T-helper 17 cell (primary cell): ENCODE measurements at regions not wholly inside any gene's neighbourhood (a gene's known extent, or its start where the extent isn't known, plus 50 kb on each side); places are given as distances from the start of the nearest gene placed in this dataset.

ENCODE experiments used
- ATAC-seq: fragments of 150-1000 bp; cut with Tn5 transposase; 2 replicates; pipeline ENCODE4 v1.10.0; 2021; ENCODE audit warnings: mild to moderate bottlenecking, moderate library complexity
- DNase-seq, 3 donors: peaks; one replicate each; pipeline versions ENCODE4 v3.0.0 to v3.0.0-alpha.2; 2020 to 2021
- H3K9me3 ChIP-seq: one replicate; pipeline ENCODE4 v1.7.0; 2013; ENCODE audit warnings: low read length, mild to moderate bottlenecking; ENCODE audit not compliant: control insufficient read depth, poor library complexity, severe bottlenecking
- H3K27ac Mint-ChIP-seq: one replicate; pipeline ENCODE4 v1.8.0; 2022; ENCODE audit warnings: mild to moderate bottlenecking, moderate library complexity, mixed read lengths
- H3K27me3 Mint-ChIP-seq: one replicate; pipeline ENCODE4 v1.8.0; 2022; ENCODE audit warnings: mixed read lengths
- H3K36me3 Mint-ChIP-seq: one replicate; pipeline ENCODE4 v1.8.0; 2022; ENCODE audit warnings: low read depth, mixed read lengths
- H3K4me1 Mint-ChIP-seq: one replicate; pipeline ENCODE4 v1.8.0; 2022; ENCODE audit warnings: mild to moderate bottlenecking, mixed read lengths
- H3K4me3 Mint-ChIP-seq: one replicate; pipeline ENCODE4 v1.8.0; 2022; ENCODE audit warnings: mild to moderate bottlenecking, moderate library complexity, mixed read lengths

DNA sequence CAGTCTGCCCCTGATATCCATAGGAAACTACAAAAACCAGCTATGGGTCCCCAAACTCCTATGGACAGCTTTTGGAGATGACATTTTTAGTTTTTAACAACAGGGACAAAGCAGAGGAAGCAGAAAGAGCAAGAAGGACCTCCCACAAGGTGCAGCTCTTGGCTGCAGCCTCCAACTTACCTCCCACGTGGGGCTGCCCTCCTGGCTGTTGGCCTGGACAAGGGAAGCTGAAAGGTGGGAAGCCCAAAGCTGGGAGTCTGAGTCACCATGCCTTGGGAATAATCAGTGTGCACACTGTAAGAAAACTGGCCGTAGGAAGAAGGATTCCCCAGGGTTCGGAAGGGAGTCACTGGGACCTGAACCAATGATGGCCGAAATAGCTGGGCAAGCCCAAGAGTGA is 51.8 kb upstream of the PAX1 start:
- Mint-ChIP-seq H3K4me1 (no peaks in the 10 kb centered on the region), H3K36me3 (no peaks in the 10 kb centered on the region), H3K27ac (no peak overlapping the region), H3K4me3 (no peak overlapping the region), H3K27me3 (peaks cover 12% of the 10 kb centered on the region)
- DNase-seq = no peak
- no peaks in the 10 kb centered on the region for H3K9me3 ChIP-seq
- no peak for ATAC-seq

GRCh38 chr20:21643417-21643816 is 62.0 kb upstream of the PAX1 start:
- H3K27ac Mint-ChIP-seq = no peak overlapping the region
- ATAC-seq (no peak), DNase-seq (no peak)
- H3K4me3 Mint-ChIP-seq = no peak overlapping the region
- peaks cover 7% of the 10 kb centered on the region for H3K27me3 Mint-ChIP-seq
- H3K9me3 ChIP-seq = no peaks in the 10 kb centered on the region
- H3K4me1 Mint-ChIP-seq = no peaks in the 10 kb centered on the region
- peaks cover 6% of the 10 kb centered on the region for H3K36me3 Mint-ChIP-seq

- Mint-ChIP-seq H3K4me3 (no peak overlapping the region), H3K27ac (no peak overlapping the region), H3K4me1 (no peaks in the 10 kb centered on the region), H3K36me3 (peaks cover 6% of the 10 kb centered on the region), H3K27me3 (peaks cover 7% of the 10 kb centered on the region)
- no peak for ATAC-seq
- DNase-seq = no peak
- H3K9me3 ChIP-seq = no peaks in the 10 kb centered on the region
These were observed 64.9 kb upstream of the PAX1 start for GRCh38 chr20:21640556-21640955.

DNA sequence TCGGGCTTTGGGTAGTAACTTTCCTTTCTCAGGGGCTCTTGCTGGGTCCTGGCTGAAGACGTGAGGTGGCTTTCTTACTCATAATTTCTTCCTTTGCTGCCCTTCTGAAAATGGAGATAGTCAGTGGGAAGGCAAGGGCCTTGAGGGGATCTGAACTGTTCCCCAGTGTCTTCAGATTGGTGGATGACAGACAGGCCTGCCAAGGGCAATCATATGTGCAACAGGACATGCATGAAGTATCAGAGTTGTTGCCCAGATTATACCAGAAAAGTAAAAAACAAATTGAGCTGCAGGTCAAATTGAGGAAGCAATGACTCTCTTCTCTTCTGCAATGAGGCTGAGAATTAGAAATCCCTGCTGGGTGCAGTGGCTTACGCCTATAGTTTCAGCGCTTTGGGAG is 71.6 kb upstream of the PAX1 start:
- H3K27me3 Mint-ChIP-seq = peaks cover 15% of the 10 kb centered on the region
- ATAC-seq = no peak
- H3K9me3 ChIP-seq = no peaks in the 10 kb centered on the region
- no peaks in the 10 kb centered on the region for H3K36me3 Mint-ChIP-seq
- no peak overlapping the region for H3K27ac Mint-ChIP-seq
- no peaks in the 10 kb centered on the region for H3K4me1 Mint-ChIP-seq
- no peak overlapping the region for H3K4me3 Mint-ChIP-seq
- DNase-seq = no peak

GRCh38 chr20:21632735-21633053 is 72.8 kb upstream of the PAX1 start:
- Mint-ChIP-seq H3K27me3 (peaks cover 20% of the 10 kb centered on the region), H3K36me3 (no peaks in the 10 kb centered on the region), H3K4me1 (no peaks in the 10 kb centered on the region), H3K27ac (no peak overlapping the region), H3K4me3 (no peak overlapping the region)
- DNase-seq (no peak), ATAC-seq (no peak)
- no peaks in the 10 kb centered on the region for H3K9me3 ChIP-seq

GRCh38 chr20:21632031-21632734 is 73.3 kb upstream of the PAX1 start:
- ATAC-seq = no peak
- Mint-ChIP-seq H3K4me1 (no peaks in the 10 kb centered on the region), H3K36me3 (no peaks in the 10 kb centered on the region), H3K27me3 (peaks cover 23% of the 10 kb centered on the region), H3K27ac (no peak overlapping the region), H3K4me3 (no peak overlapping the region)
- H3K9me3 ChIP-seq = no peaks in the 10 kb centered on the region
- no peak for DNase-seq

DNA sequence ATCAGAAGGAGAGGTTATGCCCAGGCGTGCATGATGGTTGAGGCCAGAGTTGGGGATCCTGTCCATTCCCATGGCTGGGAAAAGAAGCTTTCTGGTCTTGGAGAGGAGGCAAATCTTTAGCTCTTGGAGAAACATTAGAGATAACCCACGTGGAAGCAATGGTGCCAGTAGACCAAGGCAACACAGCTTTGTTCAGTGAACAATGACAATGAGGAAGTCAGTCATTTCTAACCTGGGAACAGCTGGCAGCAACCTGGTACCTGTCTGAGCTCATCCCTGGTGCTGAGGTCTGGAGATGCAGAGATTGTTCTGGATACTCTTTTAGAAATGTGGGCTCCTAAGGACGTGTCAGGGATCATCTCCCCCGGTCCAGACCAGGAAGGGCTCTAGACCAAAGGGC is 76.7 kb upstream of the PAX1 start:
- H3K4me3 Mint-ChIP-seq = no peak overlapping the region
- H3K9me3 ChIP-seq = no peaks in the 10 kb centered on the region
- no peak overlapping the region for H3K27ac Mint-ChIP-seq
- H3K36me3 Mint-ChIP-seq = no peaks in the 10 kb centered on the region
- ATAC-seq = no peak
- H3K27me3 Mint-ChIP-seq = peaks cover 42% of the 10 kb centered on the region
- no peak for DNase-seq
- H3K4me1 Mint-ChIP-seq = no peaks in the 10 kb centered on the region

DNA sequence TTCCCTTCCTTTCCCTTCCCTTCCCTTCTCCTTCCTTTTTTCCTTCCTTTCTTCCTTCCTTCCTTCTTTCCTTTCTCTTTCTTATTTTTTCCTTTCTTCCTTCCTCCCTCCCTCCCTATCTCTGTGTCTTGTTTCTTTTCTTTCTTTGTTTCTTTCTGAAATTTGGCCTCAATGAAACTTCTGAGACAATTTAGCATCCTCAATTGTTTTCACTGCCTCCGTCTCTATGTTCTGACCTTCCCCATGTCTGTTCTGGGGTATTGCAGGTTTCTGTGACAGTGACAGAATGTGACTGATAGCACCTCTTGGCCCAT is 81.7 kb upstream of the PAX1 start:
- Mint-ChIP-seq H3K27me3 (peaks cover 51% of the 10 kb centered on the region), H3K4me1 (peaks cover 2% of the 10 kb centered on the region), H3K36me3 (no peaks in the 10 kb centered on the region), H3K4me3 (no peak overlapping the region), H3K27ac (no peak overlapping the region)
- H3K9me3 ChIP-seq = no peaks in the 10 kb centered on the region
- ATAC-seq = no peak
- DNase-seq = no peak

GRCh38 chr20:21623074-21623780 is 82.2 kb upstream of the PAX1 start:
- Mint-ChIP-seq H3K4me1 (peaks cover 2% of the 10 kb centered on the region), H3K27me3 (peaks cover 48% of the 10 kb centered on the region), H3K36me3 (no peaks in the 10 kb centered on the region), H3K27ac (no peak overlapping the region), H3K4me3 (no peak overlapping the region)
- DNase-seq (no peak), ATAC-seq (no peak)
- H3K9me3 ChIP-seq = no peaks in the 10 kb centered on the region

DNA sequence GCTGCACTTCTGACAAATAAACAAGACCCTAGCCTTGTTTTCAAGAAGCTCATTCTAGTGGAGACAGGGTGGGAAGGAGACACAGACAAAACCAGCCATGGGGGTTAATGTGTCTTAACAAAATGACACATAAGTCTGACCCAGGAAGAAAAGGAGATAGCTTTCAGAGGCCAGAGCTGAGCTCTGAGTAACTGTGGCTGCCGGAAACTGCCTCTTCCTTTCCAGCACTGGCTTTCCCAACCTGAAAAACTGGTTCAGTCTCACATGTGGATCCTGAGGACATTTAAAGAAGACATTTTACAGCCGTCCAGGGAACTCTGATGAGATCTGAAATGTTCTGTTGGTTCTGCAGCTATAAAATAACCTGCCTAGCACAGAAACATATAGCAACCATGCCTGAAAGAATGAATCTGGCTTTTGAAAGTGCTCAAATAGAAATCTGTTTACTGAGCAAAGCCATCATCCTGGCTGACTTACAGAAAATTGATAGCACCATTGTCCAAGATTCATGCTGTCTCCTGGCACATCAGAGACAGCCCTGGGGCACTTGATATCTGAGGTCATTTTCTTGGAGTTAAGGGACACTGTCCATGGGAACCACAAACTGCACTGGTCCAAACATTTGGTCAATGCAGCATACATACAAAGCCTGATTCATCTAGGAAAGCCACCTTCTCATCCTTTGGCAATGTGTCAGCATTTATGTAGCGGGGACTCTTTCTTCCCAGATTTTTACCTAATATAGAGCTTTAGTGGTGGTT is 83.2 kb upstream of the PAX1 start:
- H3K27ac Mint-ChIP-seq = no peak overlapping the region
- ATAC-seq (no peak), DNase-seq (no peak)
- H3K4me3 Mint-ChIP-seq = no peak overlapping the region
- H3K4me1 Mint-ChIP-seq = peaks cover 2% of the 10 kb centered on the region
- peaks cover 55% of the 10 kb centered on the region for H3K27me3 Mint-ChIP-seq
- no peaks in the 10 kb centered on the region for H3K9me3 ChIP-seq
- no peaks in the 10 kb centered on the region for H3K36me3 Mint-ChIP-seq

DNA sequence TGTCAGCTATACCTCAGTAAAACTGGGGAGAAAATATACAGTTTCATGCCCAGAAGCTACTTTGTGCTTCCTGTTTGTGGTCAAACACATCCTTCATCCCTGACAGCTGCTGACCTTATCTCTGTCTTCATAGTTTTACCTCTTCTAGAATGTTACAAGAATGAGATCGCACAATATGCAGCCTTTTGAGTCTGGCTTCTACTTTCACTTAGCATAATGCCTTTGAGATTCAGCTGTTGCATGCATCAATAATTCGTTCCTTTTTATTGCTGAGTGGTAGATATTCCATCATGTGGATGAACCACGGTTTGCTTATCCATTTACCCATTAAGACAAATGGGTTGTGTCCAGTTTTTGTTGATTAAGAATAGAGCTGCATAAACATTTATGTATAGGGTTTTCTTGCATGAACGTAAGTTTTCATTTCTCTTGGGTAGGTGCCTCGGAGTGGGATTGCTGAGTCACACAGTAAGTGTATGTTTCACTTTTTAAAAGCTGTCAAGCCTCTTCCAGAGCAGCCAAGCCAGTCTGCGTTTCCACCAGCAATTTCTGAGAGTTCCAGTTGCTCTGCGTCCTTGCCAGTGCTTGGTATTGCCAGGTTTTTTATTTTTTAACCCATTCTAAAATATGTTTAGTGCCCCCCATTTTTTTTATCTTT is 86.6 kb upstream of the PAX1 start:
- peaks cover 50% of the 10 kb centered on the region for H3K27me3 Mint-ChIP-seq
- no peak overlapping the region for H3K27ac Mint-ChIP-seq
- no peaks in the 10 kb centered on the region for H3K36me3 Mint-ChIP-seq
- peaks cover 2% of the 10 kb centered on the region for H3K4me1 Mint-ChIP-seq
- ATAC-seq (no peak), DNase-seq (no peak)
- no peaks in the 10 kb centered on the region for H3K9me3 ChIP-seq
- H3K4me3 Mint-ChIP-seq = no peak overlapping the region

DNA sequence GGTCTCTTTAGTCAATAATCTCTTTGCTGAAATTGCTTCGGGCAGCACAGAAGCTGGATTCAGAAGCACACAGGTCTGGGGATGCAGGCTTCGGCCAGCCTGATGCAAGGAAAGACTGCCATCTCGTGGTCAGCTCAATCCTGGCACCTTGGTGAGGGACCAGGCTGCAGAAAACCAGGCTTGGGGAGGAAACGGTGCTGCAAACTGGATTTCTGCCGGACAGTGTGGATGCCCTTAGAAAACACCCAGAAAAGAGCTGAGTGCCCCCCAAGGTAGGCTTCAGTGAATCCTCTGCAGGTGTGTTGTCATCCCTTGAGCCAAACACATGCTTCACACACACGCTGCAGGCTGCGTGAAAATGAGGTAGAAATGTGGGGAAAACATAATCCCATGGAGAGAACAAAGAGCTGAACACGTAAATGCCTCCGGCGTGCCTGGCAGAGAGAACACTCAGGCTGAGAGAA is 89.8 kb upstream of the PAX1 start:
- DNase-seq = peak in 1 of 3 donors; percentile 13
- peaks cover 47% of the 10 kb centered on the region for H3K27me3 Mint-ChIP-seq
- H3K9me3 ChIP-seq = no peaks in the 10 kb centered on the region
- no peak for ATAC-seq
- no peak overlapping the region for H3K27ac Mint-ChIP-seq
- no peaks in the 10 kb centered on the region for H3K4me1 Mint-ChIP-seq
- H3K36me3 Mint-ChIP-seq = no peaks in the 10 kb centered on the region
- H3K4me3 Mint-ChIP-seq = no peak overlapping the region

- Mint-ChIP-seq H3K36me3 (no peaks in the 10 kb centered on the region), H3K27ac (no peak overlapping the region), H3K4me1 (no peaks in the 10 kb centered on the region), H3K27me3 (peaks cover 43% of the 10 kb centered on the region), H3K4me3 (no peak overlapping the region)
- no peak for ATAC-seq
- DNase-seq = no peak
- no peaks in the 10 kb centered on the region for H3K9me3 ChIP-seq
These were observed 90.5 kb upstream of the PAX1 start for GRCh38 chr20:21614980-21615379.
